Gastroesophageal sphincter (tissue), 4 donors: ENCODE measurements at regions not wholly inside any gene's neighbourhood (a gene's known extent, or its start where the extent isn't known, plus 50 kb on each side); places are given as distances from the start of the nearest gene placed in this dataset.

Source experiments
- ATAC-seq: fragments of 150-250 bp; one replicate; pipeline ENCODE4 v1.9.1; 2016; ENCODE audit warnings: mild to moderate bottlenecking, moderate library complexity
- H3K27ac ChIP-seq, 4 donors: fragments of 200-600 bp; sonication (generic) in 3 of 4; 1 replicate in 3 of 4; 2 replicates in 1 of 4; pipeline ENCODE4 v1.5.1; 2016 to 2019
- H3K27me3 ChIP-seq: fragments of 200-600 bp; sonication (generic); one replicate; pipeline ENCODE4 v1.5.1; 2019
- H3K36me3 ChIP-seq, 2 donors: fragments of 200-600 bp; sonication (generic); one replicate each; pipeline ENCODE4 v1.5.1; 2019; ENCODE audit warnings: control low read depth in 1 of 2
- H3K4me1 ChIP-seq, 3 donors: fragments of 200-600 bp; sonication (generic); 1 replicate in 2 of 3; 2 replicates in 1 of 3; pipeline ENCODE4 v1.5.1; 2016 to 2019; ENCODE audit warnings: control low read depth in 2 of 3
- H3K4me3 ChIP-seq, 2 donors: fragments of 200-600 bp; sonication (generic); one replicate each; pipeline ENCODE4 v1.5.1; 2019; ENCODE audit warnings: mild to moderate bottlenecking in 1 of 2, moderate library complexity in 1 of 2
- H3K9me3 ChIP-seq, 3 donors: fragments of 200-600 bp; sonication (generic); one replicate each; pipeline ENCODE4 v1.5.1; 2017 to 2019; ENCODE audit warnings: control low read depth in 2 of 3
- EP300 ChIP-seq: sonication (generic); formaldehyde crosslinking; IDR thresholded peaks from one replicate; pipeline ENCODE4 v1.6.1; 2017; ENCODE audit warnings: antibody characterized with exemption, mild to moderate bottlenecking
- POLR2A ChIP-seq, 2 donors: fragments of 450-650 bp; IDR thresholded peaks; one replicate each; pipeline ENCODE4 v1.6.1; 2017; ENCODE audit warnings: antibody characterized with exemption in 2 of 2, mild to moderate bottlenecking in 2 of 2, moderate library complexity in 1 of 2
- POLR2AphosphoS5 ChIP-seq: sonication (generic); formaldehyde crosslinking; IDR thresholded peaks from one replicate; pipeline ENCODE4 v1.6.1; 2017; ENCODE audit warnings: antibody characterized with exemption
- WGBS, 2 donors: methylation state at CpG; one replicate each; pipeline ENCODE4 v1.1.5; 2018; ENCODE audit warnings: low coverage in 1 of 2; 5-methylcytosine and 5-hydroxymethylcytosine counted together
- TF ChIP-seq, protein P1 (sequence below), 4 experiments: fragments of 200-600 bp in 2 of 4; fragments of 450-650 bp in 2 of 4; sonication (generic) in 1 of 4; IDR thresholded peaks; one replicate each; pipeline ENCODE4 v1.5.1; 2017 to 2019; ENCODE audit warnings: antibody characterized with exemption in 4 of 4, mild to moderate bottlenecking in 2 of 4, moderate library complexity in 2 of 4

DNA sequence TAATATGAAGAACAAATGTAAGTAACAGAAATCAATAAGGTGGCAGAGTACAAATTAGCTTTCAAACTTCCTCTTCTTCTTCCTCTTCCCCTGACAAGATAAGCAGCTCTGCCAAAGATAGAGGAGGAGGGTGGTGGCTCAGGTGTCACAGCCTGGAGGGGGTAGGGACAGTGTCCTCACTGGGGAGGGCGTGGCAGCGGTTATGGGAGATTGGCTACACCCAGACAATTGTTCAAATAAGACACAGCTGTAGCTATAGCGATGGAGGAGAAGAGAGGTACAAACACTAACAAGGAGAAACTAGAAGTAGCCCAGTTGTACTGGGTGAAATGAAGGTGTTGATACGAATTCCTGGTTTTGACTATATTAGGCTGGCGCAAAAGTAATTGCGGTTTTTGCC is 198.5 kb downstream of the TBXT start:
- Histone ChIP-seq H3K27ac (no peak overlapping the region), H3K36me3 (no peaks in the 10 kb centered on the region), H3K9me3 (no peaks in the 10 kb centered on the region), H3K27me3 (no peaks in the 10 kb centered on the region), H3K4me1 (no peaks in the 10 kb centered on the region), H3K4me3 (no peak overlapping the region)
- no peak for ATAC-seq
- 92 to 100% methylated on average over 3 to 6 of the region's 6 CpGs for WGBS, 2 donors
- TF ChIP-seq EP300, result no peak
- TF ChIP-seq POLR2AphosphoS5, result no peak
- TF ChIP-seq, protein P1, sequence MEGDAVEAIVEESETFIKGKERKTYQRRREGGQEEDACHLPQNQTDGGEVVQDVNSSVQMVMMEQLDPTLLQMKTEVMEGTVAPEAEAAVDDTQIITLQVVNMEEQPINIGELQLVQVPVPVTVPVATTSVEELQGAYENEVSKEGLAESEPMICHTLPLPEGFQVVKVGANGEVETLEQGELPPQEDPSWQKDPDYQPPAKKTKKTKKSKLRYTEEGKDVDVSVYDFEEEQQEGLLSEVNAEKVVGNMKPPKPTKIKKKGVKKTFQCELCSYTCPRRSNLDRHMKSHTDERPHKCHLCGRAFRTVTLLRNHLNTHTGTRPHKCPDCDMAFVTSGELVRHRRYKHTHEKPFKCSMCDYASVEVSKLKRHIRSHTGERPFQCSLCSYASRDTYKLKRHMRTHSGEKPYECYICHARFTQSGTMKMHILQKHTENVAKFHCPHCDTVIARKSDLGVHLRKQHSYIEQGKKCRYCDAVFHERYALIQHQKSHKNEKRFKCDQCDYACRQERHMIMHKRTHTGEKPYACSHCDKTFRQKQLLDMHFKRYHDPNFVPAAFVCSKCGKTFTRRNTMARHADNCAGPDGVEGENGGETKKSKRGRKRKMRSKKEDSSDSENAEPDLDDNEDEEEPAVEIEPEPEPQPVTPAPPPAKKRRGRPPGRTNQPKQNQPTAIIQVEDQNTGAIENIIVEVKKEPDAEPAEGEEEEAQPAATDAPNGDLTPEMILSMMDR (IDR thresholded peaks at IDR 0.05), result no peak
- TF ChIP-seq POLR2A (IDR thresholded peaks at IDR 0.05), result no peak

GRCh38 chr6:165968408-165968807 is 199.2 kb downstream of the TBXT start:
- no peak for ATAC-seq
- H3K9me3 ChIP-seq, result no peaks in the 10 kb centered on the region
- H3K4me1 ChIP-seq, result no peaks in the 10 kb centered on the region
- no peak overlapping the region for H3K4me3 ChIP-seq
- H3K27ac ChIP-seq, result no peak overlapping the region
- H3K27me3 ChIP-seq, result no peaks in the 10 kb centered on the region
- TF ChIP-seq POLR2A (IDR thresholded peaks at IDR 0.05) (no peak), EP300 (no peak), POLR2AphosphoS5 (no peak)
- TF ChIP-seq, protein P1 (IDR thresholded peaks at IDR 0.05), result no peak
- 67 to 89% methylated on average over 2 to 3 of the region's 3 CpGs for WGBS, 2 donors
- no peaks in the 10 kb centered on the region for H3K36me3 ChIP-seq

DNA sequence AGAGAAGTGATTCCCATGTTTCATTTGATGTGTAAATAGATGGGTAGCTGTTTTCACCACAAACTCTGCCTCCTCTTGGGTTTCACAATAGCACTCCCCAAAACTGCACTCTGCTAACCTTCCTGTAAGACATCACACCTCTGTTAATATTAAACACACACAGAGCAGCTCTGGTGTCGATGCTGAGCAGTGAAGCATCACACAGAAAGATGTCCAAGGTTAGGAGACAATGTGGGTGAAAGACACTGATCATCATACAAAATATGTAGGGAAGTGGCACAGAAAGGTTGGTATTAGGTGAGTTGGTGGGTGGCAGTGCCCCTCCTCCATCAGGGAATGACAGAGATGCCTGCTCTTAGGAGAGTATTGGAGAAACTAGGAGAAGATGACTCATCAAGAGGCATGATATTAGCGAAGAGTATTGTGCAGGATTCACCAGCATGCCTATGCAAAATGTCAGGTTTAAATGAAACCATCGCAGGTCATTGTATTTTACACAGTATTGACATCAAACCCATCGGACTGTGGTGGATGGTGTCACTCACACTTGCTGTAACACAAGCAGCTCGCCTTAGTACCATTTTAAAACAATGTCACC is 199.7 kb downstream of the TBXT start:
- no peak for ATAC-seq
- no peaks in the 10 kb centered on the region for H3K36me3 ChIP-seq
- H3K27me3 ChIP-seq, result no peaks in the 10 kb centered on the region
- TF ChIP-seq POLR2AphosphoS5, result no peak
- TF ChIP-seq, protein P1 (IDR thresholded peaks at IDR 0.05), result no peak
- TF ChIP-seq POLR2A (IDR thresholded peaks at IDR 0.05), result no peak
- TF ChIP-seq EP300, result no peak
- H3K9me3 ChIP-seq, result no peaks in the 10 kb centered on the region
- H3K4me1 ChIP-seq, result no peaks in the 10 kb centered on the region
- no peak overlapping the region for H3K27ac ChIP-seq
- no peak overlapping the region for H3K4me3 ChIP-seq
- WGBS, 2 donors, result 88 to 92% methylated on average over 5 of the region's 5 CpGs

GRCh38 chr6:165963750-165964149 is 203.9 kb downstream of the TBXT start:
- no peaks in the 10 kb centered on the region for H3K27me3 ChIP-seq
- H3K4me1 ChIP-seq, result no peaks in the 10 kb centered on the region
- ATAC-seq, result no peak
- no peaks in the 10 kb centered on the region for H3K9me3 ChIP-seq
- H3K4me3 ChIP-seq, result no peak overlapping the region
- H3K36me3 ChIP-seq, result no peaks in the 10 kb centered on the region
- TF ChIP-seq POLR2AphosphoS5, result no peak
- TF ChIP-seq, protein P1 (IDR thresholded peaks at IDR 0.05), result no peak
- TF ChIP-seq EP300, result no peak
- TF ChIP-seq POLR2A (IDR thresholded peaks at IDR 0.05), result no peak
- H3K27ac ChIP-seq, result no peak overlapping the region
- WGBS, 2 donors, result 79% methylated on average over 3 of the region's 6 CpGs; no CpG with 5 or more reads in 1 of the 2 donors

DNA sequence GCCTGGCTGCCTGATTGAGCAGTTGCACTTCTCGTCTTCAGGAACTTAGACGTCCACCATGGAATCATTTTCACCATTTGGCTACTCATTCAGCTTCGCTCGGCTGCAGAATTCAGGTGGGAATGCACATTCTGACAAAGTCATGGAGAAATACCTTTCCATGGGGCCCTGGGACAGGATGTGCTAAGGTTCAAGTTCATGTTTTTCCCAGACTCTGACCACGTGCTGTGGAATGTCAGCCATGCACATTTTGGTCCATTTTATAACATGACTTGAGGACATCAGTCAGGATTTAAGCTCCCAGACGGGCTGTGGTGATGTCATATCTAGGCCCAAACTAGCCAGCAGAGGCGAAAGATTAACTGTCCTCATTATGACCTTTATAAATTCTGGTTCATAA is 205.3 kb downstream of the TBXT start:
- Histone ChIP-seq H3K27me3 (no peaks in the 10 kb centered on the region), H3K9me3 (no peaks in the 10 kb centered on the region), H3K27ac (no peak overlapping the region), H3K4me1 (no peaks in the 10 kb centered on the region), H3K4me3 (no peak overlapping the region), H3K36me3 (no peaks in the 10 kb centered on the region)
- WGBS, 2 donors, result 70 to 74% methylated on average over 5 to 7 of the region's 7 CpGs
- no peak for ATAC-seq
- TF ChIP-seq, protein P1 (IDR thresholded peaks at IDR 0.05), result no peak
- no peak for TF ChIP-seq POLR2AphosphoS5
- no peak for TF ChIP-seq POLR2A (IDR thresholded peaks at IDR 0.05)
- no peak for TF ChIP-seq EP300
